ENCODE measurements at regions not wholly inside any gene's neighbourhood (a gene's known extent, or its start where the extent isn't known, plus 50 kb on each side); places are given as distances from the start of the nearest gene placed in this dataset.

DNA sequence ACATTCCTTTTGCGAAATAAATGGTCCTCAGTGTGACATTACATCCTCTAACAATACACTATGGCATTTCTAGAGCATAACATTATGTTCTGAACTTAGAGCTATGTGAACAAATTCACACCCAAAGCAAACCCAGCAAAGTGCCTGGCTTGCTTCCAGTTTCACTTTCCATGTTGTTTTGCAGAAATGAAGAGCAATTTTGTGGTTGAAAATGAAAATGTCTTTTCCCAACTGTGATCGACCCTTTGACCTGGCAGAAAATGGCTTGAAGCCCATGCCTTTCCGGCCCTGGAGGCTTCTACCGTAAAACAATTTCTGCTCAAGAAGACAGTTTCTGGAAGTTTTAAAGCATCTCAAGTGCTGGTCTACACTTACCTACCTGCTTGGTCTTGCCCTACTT, 344.7 kb upstream of the RGMB start:
- Histone ChIP-seq H3K4me3 (ENCODE audit: low read length) (no peak overlapping the region), H3K27ac (ENCODE audit: low read depth in 1 of 2, low read length in 2 of 2) (no peak overlapping the region), H3K36me3 (ENCODE audit: insufficient read depth, low read length) (no peaks in the 10 kb centered on the region), H3K4me1 (ENCODE audit: insufficient read depth, low read length) (no peaks in the 10 kb centered on the region), H3K9me3 (ENCODE audit: control insufficient read depth in 1 of 2, insufficient read depth in 1 of 2, low read length in 2 of 2) (no peaks in the 10 kb centered on the region), H3K27me3 (ENCODE audit: control insufficient read depth in 1 of 2, insufficient read depth in 2 of 2, low read length in 2 of 2) (no peaks in the 10 kb centered on the region)
- TF ChIP-seq, protein P1, sequence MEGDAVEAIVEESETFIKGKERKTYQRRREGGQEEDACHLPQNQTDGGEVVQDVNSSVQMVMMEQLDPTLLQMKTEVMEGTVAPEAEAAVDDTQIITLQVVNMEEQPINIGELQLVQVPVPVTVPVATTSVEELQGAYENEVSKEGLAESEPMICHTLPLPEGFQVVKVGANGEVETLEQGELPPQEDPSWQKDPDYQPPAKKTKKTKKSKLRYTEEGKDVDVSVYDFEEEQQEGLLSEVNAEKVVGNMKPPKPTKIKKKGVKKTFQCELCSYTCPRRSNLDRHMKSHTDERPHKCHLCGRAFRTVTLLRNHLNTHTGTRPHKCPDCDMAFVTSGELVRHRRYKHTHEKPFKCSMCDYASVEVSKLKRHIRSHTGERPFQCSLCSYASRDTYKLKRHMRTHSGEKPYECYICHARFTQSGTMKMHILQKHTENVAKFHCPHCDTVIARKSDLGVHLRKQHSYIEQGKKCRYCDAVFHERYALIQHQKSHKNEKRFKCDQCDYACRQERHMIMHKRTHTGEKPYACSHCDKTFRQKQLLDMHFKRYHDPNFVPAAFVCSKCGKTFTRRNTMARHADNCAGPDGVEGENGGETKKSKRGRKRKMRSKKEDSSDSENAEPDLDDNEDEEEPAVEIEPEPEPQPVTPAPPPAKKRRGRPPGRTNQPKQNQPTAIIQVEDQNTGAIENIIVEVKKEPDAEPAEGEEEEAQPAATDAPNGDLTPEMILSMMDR (IDR thresholded peaks at IDR 0.05) = no peak
- Mint-ChIP-seq H3K36me3 (ENCODE audit: low read depth) (no peaks in the 10 kb centered on the region), H3K4me3 (no peak overlapping the region), H3K27ac (no peak overlapping the region), H3K9me3 (no peaks in the 10 kb centered on the region), H3K27me3 (no peaks in the 10 kb centered on the region), H3K4me1 (ENCODE audit: low read depth) (no peaks in the 10 kb centered on the region)
- intact Hi-C loops (cut with DNase I, micrococcal nuclease) = no loop called here
- ChIA-PET CTCF (no interaction called here), POLR2A (no interaction called here)
- DNase-seq (no peak), ATAC-seq (ENCODE audit: poor library complexity) (no peak)

DNA sequence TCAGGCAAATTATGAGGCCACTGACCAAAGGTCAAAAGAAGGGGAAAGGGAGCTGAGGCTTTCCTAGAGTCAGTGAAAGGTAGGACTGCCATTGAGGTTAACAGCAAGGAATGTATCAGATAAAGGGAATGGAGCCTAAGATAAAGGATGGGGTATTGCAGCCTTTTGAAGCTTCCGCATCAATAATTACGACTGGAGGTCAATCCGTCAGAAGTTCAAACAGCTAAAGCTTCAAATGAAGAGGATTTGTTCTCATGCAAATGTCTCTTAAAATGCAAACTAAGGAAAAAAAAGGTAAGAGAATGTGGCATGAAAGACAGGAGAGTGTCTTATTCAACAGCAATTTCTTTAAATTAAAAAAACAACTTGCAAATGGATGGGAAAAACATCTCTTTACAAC, 341.1 kb upstream of the RGMB start:
- peaks cover 3% of the 10 kb centered on the region for H3K9me3 Mint-ChIP-seq
- no peaks in the 10 kb centered on the region for H3K4me1 Mint-ChIP-seq (ENCODE audit: low read depth)
- H3K4me3 Mint-ChIP-seq = no peak overlapping the region
- H3K4me3 ChIP-seq (ENCODE audit: low read length) = no peak overlapping the region
- intact Hi-C loops (cut with DNase I, micrococcal nuclease) = no loop called here
- TF ChIP-seq, protein P1 (IDR thresholded peaks at IDR 0.05) = no peak
- no peaks in the 10 kb centered on the region for H3K4me1 ChIP-seq (ENCODE audit: insufficient read depth, low read length)
- peaks cover 3 to 10% of the 10 kb centered on the region in 2 experiments for H3K9me3 ChIP-seq (ENCODE audit: control insufficient read depth in 1 of 2, insufficient read depth in 1 of 2, low read length in 2 of 2)
- no peaks in the 10 kb centered on the region for H3K27me3 Mint-ChIP-seq
- ATAC-seq (ENCODE audit: poor library complexity) = no peak
- no peaks in the 10 kb centered on the region for H3K27me3 ChIP-seq (ENCODE audit: control insufficient read depth in 1 of 2, insufficient read depth in 2 of 2, low read length in 2 of 2)
- H3K27ac Mint-ChIP-seq = no peak overlapping the region
- H3K36me3 ChIP-seq (ENCODE audit: insufficient read depth, low read length) = no peaks in the 10 kb centered on the region
- ChIA-PET CTCF (no interaction called here), POLR2A (no interaction called here)
- no peak overlapping the region for H3K27ac ChIP-seq (ENCODE audit: low read depth in 1 of 2, low read length in 2 of 2)
- no peak for DNase-seq
- H3K36me3 Mint-ChIP-seq (ENCODE audit: low read depth) = no peaks in the 10 kb centered on the region

DNA sequence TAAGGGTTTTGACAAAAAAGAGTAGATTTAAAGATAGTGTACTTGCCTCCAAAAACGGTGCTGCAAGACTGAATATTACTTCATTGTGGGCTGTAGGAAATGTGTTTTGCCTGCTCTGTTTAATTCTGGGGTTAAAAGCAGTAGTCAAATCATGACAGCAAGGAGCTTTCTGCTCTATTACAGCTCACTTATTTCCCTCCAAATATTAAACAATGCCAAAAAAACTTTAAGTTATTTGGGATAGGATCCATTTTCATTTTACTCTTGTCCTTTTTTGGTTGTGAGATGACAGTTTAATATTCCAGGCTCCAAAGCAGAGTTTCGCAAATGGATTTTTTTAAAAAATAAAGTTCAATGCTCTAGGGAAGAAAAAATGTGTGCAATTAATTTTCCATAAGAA, 340.4 kb upstream of the RGMB start:
- no peak for DNase-seq
- Histone ChIP-seq H3K4me1 (ENCODE audit: insufficient read depth, low read length) (no peaks in the 10 kb centered on the region), H3K9me3 (ENCODE audit: control insufficient read depth in 1 of 2, insufficient read depth in 1 of 2, low read length in 2 of 2) (peaks cover 3 to 10% of the 10 kb centered on the region in 2 experiments), H3K27ac (ENCODE audit: low read depth in 1 of 2, low read length in 2 of 2) (no peak overlapping the region), H3K27me3 (ENCODE audit: control insufficient read depth in 1 of 2, insufficient read depth in 2 of 2, low read length in 2 of 2) (no peaks in the 10 kb centered on the region), H3K36me3 (ENCODE audit: insufficient read depth, low read length) (no peaks in the 10 kb centered on the region), H3K4me3 (ENCODE audit: low read length) (no peak overlapping the region)
- TF ChIP-seq, protein P1 (IDR thresholded peaks at IDR 0.05) = no peak
- no peaks in the 10 kb centered on the region for H3K36me3 Mint-ChIP-seq (ENCODE audit: low read depth)
- ATAC-seq (ENCODE audit: poor library complexity) = no peak
- H3K9me3 Mint-ChIP-seq = peaks cover 3% of the 10 kb centered on the region
- intact Hi-C loops (cut with DNase I, micrococcal nuclease) = no loop called here
- H3K4me1 Mint-ChIP-seq (ENCODE audit: low read depth) = no peaks in the 10 kb centered on the region
- H3K27me3 Mint-ChIP-seq = no peaks in the 10 kb centered on the region
- ChIA-PET POLR2A (no interaction called here), CTCF (no interaction called here)
- no peak overlapping the region for H3K4me3 Mint-ChIP-seq
- no peak overlapping the region for H3K27ac Mint-ChIP-seq
